Stomach smooth muscle (tissue), 2 donors: ENCODE measurements at regions not wholly inside any gene's neighbourhood (a gene's known extent, or its start where the extent isn't known, plus 50 kb on each side); places are given as distances from the start of the nearest gene placed in this dataset.
A peak's percentile ranks its signal among the peaks of the same experiment; 100 is the strongest.

Experiments used
- H3K27ac ChIP-seq: one replicate; pipeline ENCODE4 v1.7.0; 2013; ENCODE audit warnings: mild to moderate bottlenecking, low read length, inconsistent platforms
- H3K27me3 ChIP-seq, 2 donors: one replicate each; pipeline ENCODE4 v1.7.0; 2013; ENCODE audit warnings: low read length in 2 of 2; ENCODE audit not compliant: insufficient read depth in 2 of 2, control insufficient read depth in 1 of 2
- H3K36me3 ChIP-seq, 2 donors: one replicate each; pipeline ENCODE4 v1.7.0; 2013; ENCODE audit warnings: low read length in 2 of 2; ENCODE audit not compliant: control insufficient read depth in 2 of 2, insufficient read depth in 2 of 2
- H3K4me1 ChIP-seq: one replicate; pipeline ENCODE4 v1.7.0; 2013; ENCODE audit warnings: low read length; ENCODE audit not compliant: control insufficient read depth, insufficient read depth
- H3K4me3 ChIP-seq, 2 donors: one replicate each; pipeline ENCODE4 v1.7.0; 2013; ENCODE audit warnings: low read length in 2 of 2
- H3K9ac ChIP-seq, 2 donors: one replicate each; pipeline ENCODE4 v1.7.0; 2013; ENCODE audit warnings: low read length in 2 of 2, mild to moderate bottlenecking in 1 of 2
- H3K9me3 ChIP-seq, 2 donors: one replicate each; pipeline ENCODE4 v1.7.0; 2013; ENCODE audit warnings: low read length in 2 of 2; ENCODE audit not compliant: control insufficient read depth in 2 of 2
- donor health status: healthy.
- donor health status: Pancreatic carcinoma.

GRCh38 chr5:98414938-98415337 lies 358.5 kb upstream of the RGMB start:
- Histone ChIP-seq H3K36me3 (no peaks in the 10 kb centered on the region), H3K27ac (no peak overlapping the region), H3K27me3 (no peaks in the 10 kb centered on the region), H3K9ac (no peak overlapping the region), H3K4me1 (no peaks in the 10 kb centered on the region), H3K4me3 (no peak overlapping the region), H3K9me3 (no peaks in the 10 kb centered on the region)

- H3K4me3 ChIP-seq, result no peak overlapping the region
- H3K9me3 ChIP-seq, result no peaks in the 10 kb centered on the region
- no peaks in the 10 kb centered on the region for H3K36me3 ChIP-seq
- H3K27ac ChIP-seq, result no peak overlapping the region
- no peaks in the 10 kb centered on the region for H3K4me1 ChIP-seq
- no peaks in the 10 kb centered on the region for H3K27me3 ChIP-seq
- H3K9ac ChIP-seq, result no peak overlapping the region
These were observed 357.8 kb upstream of the RGMB start for GRCh38 chr5:98415663-98416062.

- Histone ChIP-seq H3K27ac (no peak overlapping the region), H3K4me3 (no peak overlapping the region), H3K4me1 (no peaks in the 10 kb centered on the region), H3K36me3 (no peaks in the 10 kb centered on the region), H3K9me3 (no peaks in the 10 kb centered on the region), H3K27me3 (no peaks in the 10 kb centered on the region), H3K9ac (no peak overlapping the region)
These were observed 356.9 kb upstream of the RGMB start for GRCh38 chr5:98416541-98416940.

- H3K4me3 ChIP-seq, result no peak overlapping the region
These were observed 353.6 kb upstream of the RGMB start for GRCh38 chr5:98419825-98420224.

GRCh38 chr5:98424681-98425450 lies 348.6 kb upstream of the RGMB start:
- no peaks in the 10 kb centered on the region for H3K36me3 ChIP-seq
- peaks cover 7% of the 10 kb centered on the region for H3K4me1 ChIP-seq
- peak overlapping the region in 1 of 2 donors; percentile 17 for H3K4me3 ChIP-seq
- no peaks in the 10 kb centered on the region for H3K9me3 ChIP-seq
- peak overlapping the region; percentile 12 for H3K27ac ChIP-seq
- H3K9ac ChIP-seq, result no peak overlapping the region
- no peaks in the 10 kb centered on the region for H3K27me3 ChIP-seq

More at GRCh38 chr5:98419825-98420224, 353.6 kb upstream of the RGMB start:
- Histone ChIP-seq H3K27me3 (no peaks in the 10 kb centered on the region), H3K9ac (no peak overlapping the region), H3K36me3 (no peaks in the 10 kb centered on the region), H3K27ac (no peak overlapping the region), H3K4me1 (no peaks in the 10 kb centered on the region), H3K9me3 (no peaks in the 10 kb centered on the region)

- no peak overlapping the region for H3K9ac ChIP-seq
- peaks cover 7% of the 10 kb centered on the region for H3K4me1 ChIP-seq
- no peak overlapping the region for H3K4me3 ChIP-seq
- no peaks in the 10 kb centered on the region for H3K36me3 ChIP-seq
- H3K27ac ChIP-seq, result peak overlapping the region; percentile 12
- H3K9me3 ChIP-seq, result no peaks in the 10 kb centered on the region
- H3K27me3 ChIP-seq, result no peaks in the 10 kb centered on the region
These were observed 347.8 kb upstream of the RGMB start for GRCh38 chr5:98425640-98426039.

GRCh38 chr5:98428806-98429205 lies 344.7 kb upstream of the RGMB start:
- Histone ChIP-seq H3K9ac (no peak overlapping the region), H3K4me1 (peaks cover 10% of the 10 kb centered on the region), H3K27ac (no peak overlapping the region), H3K4me3 (peak overlapping the region in 1 of 2 donors; percentile 36), H3K27me3 (no peaks in the 10 kb centered on the region), H3K36me3 (no peaks in the 10 kb centered on the region), H3K9me3 (no peaks in the 10 kb centered on the region)

GRCh38 chr5:98432378-98432777 lies 341.1 kb upstream of the RGMB start:
- no peaks in the 10 kb centered on the region for H3K27me3 ChIP-seq
- no peak overlapping the region for H3K4me3 ChIP-seq
- peaks cover 6% of the 10 kb centered on the region for H3K4me1 ChIP-seq
- peak overlapping the region; percentile 32 for H3K27ac ChIP-seq
- H3K36me3 ChIP-seq, result no peaks in the 10 kb centered on the region
- H3K9ac ChIP-seq, result no peak overlapping the region
- H3K9me3 ChIP-seq, result peaks cover 2 to 12% of the 10 kb centered on the region in 2 donors

GRCh38 chr5:98433022-98433421 lies 340.4 kb upstream of the RGMB start:
- H3K27me3 ChIP-seq, result no peaks in the 10 kb centered on the region
- H3K36me3 ChIP-seq, result no peaks in the 10 kb centered on the region
- H3K27ac ChIP-seq, result peak overlapping the region; percentile 31
- no peak overlapping the region for H3K9ac ChIP-seq
- H3K4me1 ChIP-seq, result peaks cover 4% of the 10 kb centered on the region
- no peak overlapping the region for H3K4me3 ChIP-seq
- H3K9me3 ChIP-seq, result peaks cover 2 to 12% of the 10 kb centered on the region in 2 donors

GRCh38 chr5:98433673-98434072 lies 339.8 kb upstream of the RGMB start:
- H3K9ac ChIP-seq, result no peak overlapping the region
- peaks cover 3% of the 10 kb centered on the region for H3K4me1 ChIP-seq
- peaks cover 2 to 12% of the 10 kb centered on the region in 2 donors for H3K9me3 ChIP-seq
- no peak overlapping the region for H3K4me3 ChIP-seq
- H3K27ac ChIP-seq, result no peak overlapping the region
- H3K36me3 ChIP-seq, result no peaks in the 10 kb centered on the region
- no peaks in the 10 kb centered on the region for H3K27me3 ChIP-seq

- H3K27me3 ChIP-seq, result no peaks in the 10 kb centered on the region
- H3K9me3 ChIP-seq, result peaks cover 2 to 19% of the 10 kb centered on the region in 2 donors
- no peaks in the 10 kb centered on the region for H3K36me3 ChIP-seq
- no peak overlapping the region for H3K9ac ChIP-seq
- H3K4me1 ChIP-seq, result peaks cover 3% of the 10 kb centered on the region
- no peak overlapping the region for H3K27ac ChIP-seq
- no peak overlapping the region for H3K4me3 ChIP-seq
These were observed 336.8 kb upstream of the RGMB start for GRCh38 chr5:98436667-98437066.
